GM21529 (cell line): ENCODE measurements at regions not wholly inside any gene's neighbourhood (a gene's known extent, or its start where the extent isn't known, plus 50 kb on each side); places are given as distances from the start of the nearest gene placed in this dataset.
"Not testable (repeated sequence)": the region's sequence is repeated elsewhere in the genome, so short reads cannot be mapped to it uniquely, and the experiment has no call there.

Source experiments
- ATAC-seq: cut with Tn5 transposase; IDR thresholded peaks from one replicate; pipeline ENCODE4 v1.9.1; 2021; ENCODE audit not compliant: unreplicated experiment

DNA sequence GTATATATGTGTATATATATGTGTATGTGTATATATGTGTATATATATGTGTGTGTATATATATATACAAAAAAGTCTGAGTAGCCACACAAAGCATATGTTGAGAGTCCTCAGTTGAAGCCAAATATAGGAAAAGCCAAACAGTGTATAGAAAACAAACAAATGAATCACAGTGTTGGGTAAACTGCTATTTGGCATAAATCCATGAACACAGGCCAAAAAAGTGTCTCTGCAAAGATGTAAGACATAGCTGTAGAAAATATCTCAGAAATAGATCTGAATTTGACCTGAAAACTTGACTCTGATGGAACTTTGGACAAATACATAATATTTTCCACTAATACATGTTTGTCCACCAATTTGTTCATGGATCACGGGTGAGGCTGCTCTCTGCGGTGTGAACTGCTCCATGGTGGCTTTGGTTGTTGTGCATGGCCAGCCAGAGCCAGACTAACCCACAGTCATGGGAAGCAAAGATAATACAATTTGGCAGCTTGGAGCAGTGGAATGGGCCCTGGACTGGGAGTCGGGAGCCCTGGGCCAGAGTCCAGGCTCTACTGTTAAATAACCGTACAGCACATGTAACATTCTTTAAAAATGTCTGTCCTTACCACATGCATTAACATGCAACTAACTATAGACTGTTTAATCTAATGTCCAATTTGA, 76.9 kb upstream of the EED start:
- no peak for ATAC-seq

DNA sequence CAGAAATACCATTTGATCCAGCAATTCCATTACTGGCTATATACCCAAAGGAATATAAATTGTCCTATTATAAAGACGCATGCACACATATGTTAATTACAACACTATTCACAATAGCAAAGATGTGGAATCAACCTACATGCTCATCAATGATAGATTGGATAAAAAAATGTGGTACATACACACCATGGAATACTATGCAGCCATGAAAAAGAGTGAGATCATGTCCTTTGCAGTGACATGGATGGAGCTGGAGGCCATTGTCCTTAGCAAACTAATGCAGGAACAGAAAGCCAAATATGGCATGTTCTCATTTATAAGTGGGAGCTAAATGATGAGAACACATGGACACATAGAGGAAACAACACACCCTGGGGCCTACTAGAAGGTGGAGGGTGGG, 78.3 kb upstream of the EED start:
- ATAC-seq, result not testable (repeated sequence)

DNA sequence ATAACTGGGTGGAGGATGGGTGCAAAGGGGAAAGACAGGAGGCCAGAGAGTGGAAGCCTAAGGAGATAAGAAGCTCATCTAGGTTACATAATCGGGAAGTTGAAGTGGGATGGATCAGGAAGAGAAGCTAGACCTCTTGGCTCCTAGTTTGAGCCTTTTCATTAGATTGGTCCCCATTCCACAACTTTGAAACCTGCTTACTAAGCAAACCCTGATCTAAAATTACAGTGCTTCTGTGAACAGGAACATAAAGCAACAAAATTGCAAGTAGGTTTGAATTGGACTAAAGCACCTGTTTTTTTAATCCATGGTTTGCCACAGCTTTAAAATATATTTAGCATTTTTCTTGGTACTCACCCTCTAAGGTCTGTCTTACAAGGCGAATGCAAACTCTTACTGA, 80.4 kb upstream of the EED start:
- ATAC-seq, result no peak

DNA sequence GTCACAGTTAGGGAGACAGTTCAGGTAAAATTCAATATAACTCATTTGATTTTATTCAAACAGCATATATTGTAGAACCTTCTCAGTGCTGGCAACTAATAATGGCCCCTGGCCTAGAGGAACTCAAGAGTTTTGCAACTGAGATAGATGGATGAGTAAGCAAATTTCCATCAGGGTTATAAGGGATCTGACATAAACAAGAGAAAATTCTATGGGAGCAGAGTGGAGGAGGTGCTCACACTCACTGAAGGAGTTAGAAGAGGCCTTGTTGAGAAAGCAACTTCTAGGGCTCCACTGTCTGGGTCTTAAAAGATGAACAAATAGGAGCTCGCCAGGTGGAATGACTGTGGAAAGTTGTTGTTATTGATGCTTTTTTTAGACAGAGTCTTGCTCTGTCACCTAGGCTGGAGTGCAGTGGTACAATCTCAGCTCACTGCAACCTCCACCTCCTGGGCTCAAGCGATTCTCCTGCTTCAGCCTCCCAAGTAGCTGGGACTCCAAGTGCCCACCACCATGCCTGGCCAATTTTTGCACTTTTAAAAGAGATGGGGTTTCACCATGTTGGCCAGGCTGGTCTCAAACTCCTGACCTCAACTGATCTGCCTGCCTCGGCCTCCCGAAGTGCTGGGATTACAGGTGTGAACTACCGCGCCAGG, 81.2 kb upstream of the EED start:
- ATAC-seq, result not testable (repeated sequence)

DNA sequence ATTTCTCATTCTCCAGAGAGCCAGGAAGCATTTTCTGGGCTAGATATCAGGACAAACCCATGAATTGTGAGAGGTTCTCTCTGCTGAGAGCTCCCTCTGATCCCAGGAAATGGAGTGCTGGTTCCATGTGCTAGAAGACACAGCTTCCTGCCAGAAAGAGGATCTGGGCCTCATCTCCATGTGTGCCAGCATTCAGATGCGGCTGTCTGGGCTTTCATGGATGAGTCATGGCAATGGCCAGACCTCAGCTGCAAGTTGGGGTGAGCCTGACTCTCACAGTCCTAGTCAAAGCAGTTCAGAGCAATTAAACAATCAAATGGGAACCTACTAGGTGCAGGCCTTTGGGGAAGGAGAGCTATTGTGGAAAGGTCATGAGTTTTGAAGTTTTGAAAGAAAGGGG, 82.3 kb upstream of the EED start:
- no peak for ATAC-seq

DNA sequence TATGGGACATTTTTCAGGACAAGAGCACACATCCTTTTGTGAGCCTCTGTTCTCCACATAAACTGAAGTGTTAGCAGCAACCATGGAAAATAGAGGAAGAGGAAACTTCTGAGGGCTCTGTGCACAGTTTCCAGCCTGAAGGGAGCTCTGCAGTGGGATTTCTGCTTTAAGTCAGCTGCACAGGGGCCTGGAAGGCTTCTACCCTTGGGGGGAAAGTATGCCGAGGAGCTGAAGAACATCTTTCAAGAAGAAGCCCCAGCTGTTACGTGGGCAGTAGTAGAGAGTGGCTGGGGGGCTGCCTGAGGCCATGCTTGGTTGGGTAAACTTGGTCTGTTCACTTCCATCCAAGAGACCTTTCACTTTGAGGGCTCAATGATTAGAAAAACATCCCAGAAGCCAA, 82.7 kb upstream of the EED start:
- ATAC-seq, result no peak

DNA sequence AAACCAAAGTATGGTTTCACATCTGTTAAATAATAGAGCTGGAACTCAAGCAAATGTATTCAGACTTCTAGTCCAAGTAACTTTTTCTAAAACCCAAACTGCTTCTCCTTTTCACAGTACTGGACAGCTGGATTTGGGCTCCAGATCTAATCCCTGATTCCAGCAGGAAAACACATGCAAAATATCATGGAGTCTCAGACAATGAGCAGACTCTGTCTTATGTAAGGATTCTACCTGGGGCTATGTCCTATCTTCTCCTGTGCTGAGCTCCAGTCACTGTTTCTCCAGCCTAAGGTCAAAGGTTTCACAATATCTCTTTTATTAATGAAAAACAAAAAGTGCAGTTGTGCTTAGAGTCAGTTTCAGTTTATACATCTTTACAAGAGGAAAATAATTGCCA, 83.2 kb upstream of the EED start:
- ATAC-seq, result no peak

DNA sequence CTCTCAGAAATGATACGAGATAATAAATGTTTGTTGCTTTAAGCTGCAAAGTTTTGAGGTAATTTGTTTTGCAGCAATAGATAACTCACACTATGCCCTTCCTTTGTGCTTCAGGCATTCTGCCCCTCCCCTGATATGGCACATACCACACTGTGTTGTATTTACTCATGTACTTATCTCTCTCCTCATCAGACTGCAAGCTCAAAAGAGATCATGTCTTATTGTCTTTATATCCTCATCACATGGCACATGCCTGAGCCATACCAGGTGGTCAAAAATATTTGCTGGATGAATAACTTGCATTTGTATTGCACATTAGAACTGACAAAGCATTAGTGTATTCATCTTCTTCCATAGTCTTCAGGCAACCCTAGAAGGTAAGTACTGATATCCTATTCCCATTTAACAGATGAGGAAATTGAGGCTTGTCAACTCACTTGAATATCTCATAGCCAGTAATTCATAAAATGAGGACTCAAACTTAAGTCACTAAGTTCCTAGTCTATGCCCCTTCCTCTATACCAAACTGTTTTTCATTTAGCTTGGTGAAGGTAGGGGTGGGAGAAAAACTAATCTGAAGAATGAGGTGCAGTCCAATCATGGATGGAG, 83.9 kb upstream of the EED start:
- ATAC-seq, result no peak

DNA sequence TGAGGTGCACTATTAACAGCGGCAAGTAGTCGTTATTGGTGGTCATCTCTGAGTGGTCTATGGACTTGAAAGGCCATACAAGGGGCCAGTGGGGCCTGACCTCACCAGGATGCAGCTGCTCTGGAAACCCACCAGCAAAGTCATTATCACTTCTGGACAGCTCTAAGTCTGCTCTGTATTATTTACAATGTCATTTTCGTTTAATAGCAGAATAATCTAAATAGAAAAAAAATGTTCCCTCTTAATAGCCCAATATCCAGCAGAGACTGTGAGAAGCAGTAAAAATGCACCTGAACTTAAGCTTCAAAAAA, 85.0 kb upstream of the EED start:
- ATAC-seq, result no peak

DNA sequence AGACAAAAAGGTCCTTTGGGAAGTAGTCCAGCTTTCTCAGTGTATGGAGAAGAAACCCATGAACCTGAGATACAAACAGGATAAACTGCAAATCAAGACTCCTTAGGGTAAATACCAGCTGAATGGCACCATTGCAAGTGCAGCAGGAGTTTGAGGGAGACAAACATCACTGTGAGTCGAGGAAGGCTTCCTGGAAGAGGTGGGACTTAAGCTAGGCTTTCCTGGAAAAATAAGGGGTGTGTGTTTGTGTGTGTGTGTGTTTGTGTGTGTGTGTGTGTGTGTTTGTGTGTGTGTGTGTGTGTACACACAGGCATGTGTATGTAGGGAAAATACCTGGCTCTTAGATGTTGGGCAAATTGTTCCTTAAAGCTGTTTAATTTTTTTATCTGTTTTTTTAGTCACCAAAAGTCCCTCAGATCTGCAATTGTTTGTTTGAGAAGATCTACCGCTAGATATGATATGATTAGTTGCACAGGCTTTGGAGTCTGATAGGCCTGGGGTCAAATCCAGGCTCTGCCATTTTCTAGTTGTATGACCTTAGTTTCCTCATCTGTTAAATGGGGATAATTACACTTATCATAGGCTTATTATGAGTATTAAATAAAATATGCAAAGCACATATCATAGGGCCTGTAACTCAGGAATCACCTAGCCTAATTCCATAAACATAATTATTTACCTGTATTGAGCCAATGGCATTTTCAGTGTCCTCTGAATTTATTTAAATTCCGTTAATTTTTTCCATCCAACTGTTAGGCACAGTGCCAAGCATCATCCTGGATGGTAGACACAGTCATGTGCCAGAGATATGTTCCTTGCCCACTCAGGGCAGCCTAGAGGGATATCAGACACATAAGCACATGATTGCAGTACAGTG, 85.6 kb upstream of the EED start:
- ATAC-seq, result no peak

DNA sequence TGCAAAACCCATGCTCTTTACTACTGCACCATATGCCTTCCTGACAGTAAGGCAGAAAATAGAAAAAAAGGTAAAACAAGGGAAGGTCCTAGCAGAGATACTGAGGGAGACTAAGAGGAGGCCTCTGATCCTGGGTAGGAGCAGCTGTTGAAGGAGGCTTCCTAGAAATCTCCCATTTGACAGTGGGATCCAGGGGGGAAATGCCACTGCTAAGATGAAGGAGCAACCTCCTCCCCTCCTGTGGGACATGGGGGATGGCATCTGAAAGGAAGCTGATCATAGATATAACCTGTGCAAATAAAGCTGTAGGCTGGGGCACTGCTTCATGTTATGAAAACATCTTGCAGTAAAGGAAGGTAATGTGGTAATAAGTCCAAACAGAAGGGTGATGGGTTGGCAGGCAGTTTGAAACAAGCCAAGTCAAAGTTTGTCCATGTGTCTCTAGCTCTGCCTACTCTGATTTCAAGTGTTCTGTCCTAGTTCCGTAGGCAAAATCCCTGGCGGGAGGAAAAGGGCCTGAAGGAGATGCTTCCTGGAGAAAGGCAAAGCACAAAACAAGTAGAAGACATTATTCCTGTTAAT, 86.7 kb upstream of the EED start:
- ATAC-seq, result no peak

DNA sequence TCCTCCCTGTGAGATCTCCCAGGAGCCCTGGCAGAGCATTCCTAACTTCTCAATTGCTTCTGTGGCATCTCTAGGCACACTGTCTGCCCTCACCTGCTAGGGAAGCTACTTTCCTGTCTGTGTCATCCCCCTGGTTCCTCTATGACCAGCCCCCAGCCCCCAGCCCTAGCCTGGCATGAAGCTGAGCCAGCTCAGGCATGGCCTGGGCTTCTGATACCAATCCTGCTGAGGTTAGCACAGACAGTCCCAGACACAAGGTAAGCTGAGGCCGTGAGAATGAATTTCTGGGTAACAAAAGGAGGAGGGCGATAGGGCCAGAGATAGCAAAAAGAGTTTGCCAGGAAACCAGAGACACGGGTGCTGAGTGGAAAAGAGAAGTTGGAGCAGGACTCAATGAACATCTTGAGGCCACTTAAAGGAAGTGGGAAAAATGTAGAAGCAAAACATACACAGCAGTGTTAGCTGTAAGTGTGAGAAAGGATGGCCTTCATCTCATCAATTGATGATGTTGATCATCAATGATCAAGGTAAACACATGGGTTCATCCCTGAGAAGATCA, 87.6 kb upstream of the PICALM start:
- ATAC-seq, result no peak

DNA sequence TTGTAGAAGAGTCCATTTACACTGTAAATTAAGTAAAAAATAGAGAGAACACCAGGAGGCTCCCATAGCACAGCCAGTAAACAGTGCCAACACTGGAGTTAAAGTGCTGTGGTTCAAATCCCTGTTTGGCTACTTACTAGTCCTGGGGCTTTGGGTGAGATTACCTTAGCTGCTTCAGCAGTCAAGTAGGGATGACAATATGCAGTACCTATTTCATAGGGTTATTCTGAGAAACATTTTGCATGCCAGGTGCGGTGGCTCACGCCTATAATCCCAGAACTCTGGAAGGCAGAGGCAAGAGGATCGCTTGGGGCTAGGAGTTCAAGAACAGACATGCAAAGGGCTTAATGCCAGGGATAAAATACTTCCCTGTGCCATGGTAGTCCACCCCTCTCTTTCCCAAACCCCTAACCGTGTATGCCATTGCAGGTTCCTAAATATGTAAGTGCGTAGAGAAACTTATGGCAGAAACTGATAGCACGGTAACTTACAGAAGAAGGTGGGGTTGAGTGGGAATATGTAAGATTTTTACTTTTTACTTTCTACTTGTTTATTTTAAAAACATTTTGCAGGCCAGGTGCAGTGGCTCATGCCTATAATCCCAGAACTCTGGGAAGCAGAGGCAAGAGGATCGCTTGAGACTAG, 86.4 kb upstream of the PICALM start:
- no peak for ATAC-seq

DNA sequence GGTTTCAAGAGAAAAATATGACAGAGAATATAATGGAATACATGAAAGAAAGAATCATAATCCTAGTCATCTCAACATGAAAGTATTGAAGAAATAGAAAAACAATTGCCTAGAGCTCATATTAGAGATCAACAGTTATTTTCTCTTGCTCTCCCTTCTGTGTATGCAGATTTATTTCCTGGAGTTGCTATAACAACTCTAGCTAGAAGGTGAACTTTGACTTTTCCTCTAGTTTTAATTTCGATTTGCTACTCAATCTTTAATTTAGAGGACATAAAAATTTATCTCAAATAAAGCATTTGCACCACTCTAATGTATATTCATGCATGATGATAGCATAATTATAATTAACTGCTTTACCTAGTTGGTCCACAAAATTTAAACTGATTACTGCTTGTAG, 84.6 kb upstream of the PICALM start:
- no peak for ATAC-seq

DNA sequence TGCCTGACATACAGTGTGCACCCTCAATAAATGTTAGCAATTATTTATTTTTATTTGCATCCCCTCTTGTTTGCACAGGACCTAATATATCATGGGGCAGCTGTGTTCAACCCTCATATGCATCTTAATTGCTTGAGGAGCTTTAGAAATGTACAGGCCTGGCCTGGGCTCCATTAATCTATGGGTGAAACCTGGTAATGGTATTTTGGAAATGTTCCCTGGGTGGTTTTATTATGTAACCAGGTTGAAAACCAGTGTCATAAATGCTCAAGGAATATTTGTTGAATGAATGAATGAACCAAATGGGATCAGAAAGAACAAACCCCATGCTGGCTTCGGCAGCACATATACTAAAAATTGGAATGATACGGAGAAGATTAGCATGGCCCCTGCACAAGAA, 84.0 kb upstream of the PICALM start:
- ATAC-seq, result no peak

DNA sequence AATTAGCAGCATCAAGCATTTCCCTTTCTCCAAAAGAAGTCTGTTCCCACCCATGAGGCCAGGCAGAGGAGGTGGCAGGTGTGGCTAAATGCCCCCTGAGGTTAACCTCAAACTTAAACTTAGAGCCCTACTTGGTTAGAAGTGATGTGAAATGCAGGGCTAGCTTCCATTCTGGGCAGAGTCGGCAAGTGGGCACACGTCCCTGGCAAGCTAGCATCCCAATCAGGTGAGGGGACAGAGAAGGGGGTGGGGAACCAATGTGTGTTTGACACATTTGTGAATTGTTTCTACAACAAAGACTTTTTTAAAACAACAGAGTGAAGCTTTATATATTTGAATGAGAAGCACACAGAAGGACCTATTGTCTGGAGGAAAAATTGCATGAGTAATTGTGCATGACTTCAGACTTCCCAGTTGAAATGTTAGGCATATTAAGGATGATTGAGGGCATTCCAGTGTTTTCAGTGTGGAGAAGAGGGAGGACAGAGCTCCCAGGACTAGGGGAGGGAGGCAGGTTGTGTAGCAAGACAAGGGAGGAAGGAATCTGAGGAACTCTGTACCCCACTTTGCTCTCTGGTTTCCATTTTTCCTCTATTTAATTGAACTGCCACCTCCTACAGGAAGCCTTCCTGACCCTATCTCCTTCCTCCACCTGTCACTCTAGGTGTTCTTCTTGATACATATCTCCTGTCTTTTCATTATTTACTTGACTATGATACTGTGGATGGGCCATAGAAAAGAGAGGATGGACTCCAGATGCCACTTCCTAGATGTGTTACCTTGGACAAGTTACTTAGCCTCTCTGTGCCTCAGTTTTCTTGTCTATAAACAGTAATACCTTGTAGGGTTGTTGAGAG, 83.3 kb upstream of the PICALM start:
- ATAC-seq, result peak; percentile 29

DNA sequence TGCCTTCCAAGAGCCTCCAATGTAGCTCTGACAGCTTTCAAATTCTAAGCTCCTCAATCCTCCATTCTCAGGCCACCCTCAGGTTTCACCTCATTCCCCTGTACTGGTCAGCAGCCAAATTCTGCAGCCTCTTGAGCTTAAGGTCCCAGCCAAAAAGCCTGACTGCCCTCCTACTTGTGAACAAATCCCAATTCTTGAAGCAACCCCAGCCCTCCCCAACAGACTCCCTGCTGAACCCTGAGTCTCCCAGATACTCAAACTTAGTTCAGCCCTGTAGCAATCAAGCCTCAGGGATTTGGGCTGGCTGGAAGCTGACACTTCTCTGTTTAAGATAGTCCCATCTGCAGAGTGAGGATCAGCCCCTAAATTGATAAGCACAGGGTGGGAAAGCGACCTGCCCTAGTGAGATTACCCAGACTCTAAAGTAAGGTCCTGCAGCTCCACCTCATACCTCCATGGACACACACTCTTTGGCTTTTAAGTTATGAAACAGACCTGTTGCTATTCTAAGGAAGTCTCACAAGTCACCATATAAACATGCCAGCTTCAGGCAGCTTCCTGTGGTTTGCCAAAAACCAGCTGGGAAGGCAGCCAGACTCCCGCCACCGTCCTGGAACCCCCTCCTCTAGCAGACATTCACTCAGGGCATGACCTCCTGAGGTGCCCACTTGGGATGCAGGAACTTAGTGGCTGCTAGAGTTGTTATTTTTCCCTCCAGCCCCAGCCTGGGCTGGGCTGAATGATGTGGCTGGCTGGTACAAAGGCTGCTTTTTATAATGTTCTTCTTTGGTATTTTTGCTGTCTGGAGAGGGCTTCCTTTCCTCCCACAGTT, 82.5 kb upstream of the PICALM start:
- peak; percentile 65 for ATAC-seq

DNA sequence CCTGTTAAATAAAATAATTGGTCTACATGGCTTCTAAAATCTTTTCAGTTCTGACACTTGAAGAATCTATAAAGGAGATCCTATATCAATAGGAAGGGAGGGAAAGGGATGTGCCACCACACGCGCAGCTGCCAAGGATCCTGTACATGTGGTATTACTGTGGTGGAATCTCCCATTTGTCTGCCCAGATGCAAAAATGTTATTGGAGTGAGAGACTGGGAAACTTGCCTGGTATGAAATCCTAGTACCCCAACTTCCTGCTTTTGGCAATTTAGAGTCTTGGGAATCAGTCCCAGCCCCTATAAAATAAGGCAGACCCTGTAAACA, 81.9 kb upstream of the PICALM start:
- no peak for ATAC-seq

DNA sequence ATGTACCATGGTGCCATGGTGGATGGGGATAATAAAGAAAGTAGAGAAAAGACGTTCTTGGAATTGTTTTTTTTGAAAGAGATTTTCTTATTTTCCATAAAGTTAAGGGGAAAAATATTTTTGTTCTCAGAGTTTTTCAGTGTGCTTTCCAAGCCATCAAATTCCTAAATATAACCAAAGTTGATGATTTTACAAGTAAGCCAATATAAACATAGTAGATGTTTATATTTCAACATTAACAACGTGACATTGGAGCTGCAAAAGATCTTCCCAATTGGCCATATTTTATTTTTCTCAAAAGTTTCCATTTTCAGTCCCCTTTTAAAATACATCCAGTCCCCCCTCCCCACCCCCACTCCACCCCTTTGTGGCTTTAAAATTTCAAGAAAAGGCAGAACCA, 80.9 kb upstream of the PICALM start:
- no peak for ATAC-seq
